ENCODE measurements at regions not wholly inside any gene's neighbourhood (a gene's known extent, or its start where the extent isn't known, plus 50 kb on each side); places are given as distances from the start of the nearest gene placed in this dataset.

- H3K27ac Mint-ChIP-seq, result no peak overlapping the region
- H3K9me3 Mint-ChIP-seq, result no peaks in the 10 kb centered on the region
- ATAC-seq (peak; percentile 71), DNase-seq (ENCODE audit: low spot score in 2 of 2) (peak in 1 of 2 donors; percentile 46)
- no peaks in the 10 kb centered on the region for H3K36me3 Mint-ChIP-seq
Observed at GRCh38 chr7:114865564-114865963, 56.3 kb upstream of the MDFIC start.
